Activated naive CD4-positive, alpha-beta T cell treated with anti-CD3 and anti-CD28 coated beads for 36 hours (primary cell): ENCODE measurements at regions not wholly inside any gene's neighbourhood (a gene's known extent, or its start where the extent isn't known, plus 50 kb on each side); places are given as distances from the start of the nearest gene placed in this dataset.

Experiments used
- CTCF ChIA-PET: fragments of 350-600 bp; sonication (Branson Sonifier 250); formaldehyde crosslinking; loops from one replicate; lab custom pipeline; 2021; ENCODE audit warnings: antibody characterized with exemption; lab: Charles Lee
- DNase-seq: peaks from one replicate; pipeline ENCODE4 v3.0.0-alpha.2; 2020
- H3K27ac Mint-ChIP-seq: one replicate; pipeline ENCODE4 v1.8.0; 2021; ENCODE audit warnings: mild to moderate bottlenecking, mixed read lengths
- H3K27me3 Mint-ChIP-seq: one replicate; pipeline ENCODE4 v1.8.0; 2021; ENCODE audit warnings: low read depth, mixed read lengths
- H3K36me3 Mint-ChIP-seq: one replicate; pipeline ENCODE4 v1.8.0; 2021; ENCODE audit warnings: low read depth, mixed read lengths
- H3K4me1 Mint-ChIP-seq: one replicate; pipeline ENCODE4 v1.8.0; 2021; ENCODE audit warnings: low read depth, mixed read lengths
- H3K4me3 Mint-ChIP-seq: one replicate; pipeline ENCODE4 v1.8.0; 2021; ENCODE audit warnings: mild to moderate bottlenecking, moderate library complexity, mixed read lengths
- H3K9me3 Mint-ChIP-seq: one replicate; pipeline ENCODE4 v1.8.0; 2021; ENCODE audit warnings: mixed read lengths
- intact Hi-C: fragments of 100-400 bp; cut with micrococcal nuclease; formaldehyde crosslinking; loops from one replicate; pipeline ENCODE4 v1.15.1; 2023

- Mint-ChIP-seq H3K27ac (no peak overlapping the region), H3K4me1 (no peaks in the 10 kb centered on the region), H3K4me3 (no peak overlapping the region), H3K27me3 (peaks cover 4% of the 10 kb centered on the region), H3K36me3 (no peaks in the 10 kb centered on the region), H3K9me3 (no peaks in the 10 kb centered on the region)
- intact Hi-C loops = no loop called here
- DNase-seq = no peak
- CTCF ChIA-PET = no interaction called here
Measured at GRCh38 chr18:22093731-22094357, 75.5 kb upstream of the GATA6 start.

- DNase-seq = no peak
- Mint-ChIP-seq H3K27me3 (peaks cover 4% of the 10 kb centered on the region), H3K4me3 (no peak overlapping the region), H3K36me3 (no peaks in the 10 kb centered on the region), H3K9me3 (no peaks in the 10 kb centered on the region), H3K4me1 (no peaks in the 10 kb centered on the region), H3K27ac (no peak overlapping the region)
- intact Hi-C loops = no loop called here
- CTCF ChIA-PET = no interaction called here
Measured at GRCh38 chr18:22094358-22094734, 75.0 kb upstream of the GATA6 start.

- no peaks in the 10 kb centered on the region for H3K9me3 Mint-ChIP-seq
- no peaks in the 10 kb centered on the region for H3K4me1 Mint-ChIP-seq
- CTCF ChIA-PET = no interaction called here
- H3K4me3 Mint-ChIP-seq = no peak overlapping the region
- H3K27ac Mint-ChIP-seq = no peak overlapping the region
- no peaks in the 10 kb centered on the region for H3K36me3 Mint-ChIP-seq
- intact Hi-C loops = no loop called here
- H3K27me3 Mint-ChIP-seq = peaks cover 3% of the 10 kb centered on the region
- no peak for DNase-seq
Measured at GRCh38 chr18:22098563-22098989, 70.8 kb upstream of the GATA6 start.

GRCh38 chr18:22099925-22100324, 69.5 kb upstream of the GATA6 start:
- Mint-ChIP-seq H3K4me1 (no peaks in the 10 kb centered on the region), H3K27me3 (no peaks in the 10 kb centered on the region), H3K9me3 (no peaks in the 10 kb centered on the region), H3K27ac (no peak overlapping the region), H3K4me3 (no peak overlapping the region), H3K36me3 (no peaks in the 10 kb centered on the region)
- intact Hi-C loops = no loop called here
- DNase-seq = no peak
- CTCF ChIA-PET = no interaction called here

GRCh38 chr18:22101731-22102130, 67.7 kb upstream of the GATA6 start:
- CTCF ChIA-PET = interaction anchor here (0.7 kb wide), 1 partner anchor 794 kb away, joined by 3 read pairs; no protein-coding TSS in a partner anchor
- Mint-ChIP-seq H3K4me3 (no peak overlapping the region), H3K27me3 (no peaks in the 10 kb centered on the region), H3K27ac (no peak overlapping the region), H3K9me3 (no peaks in the 10 kb centered on the region), H3K36me3 (no peaks in the 10 kb centered on the region), H3K4me1 (no peaks in the 10 kb centered on the region)
- intact Hi-C loops = no loop called here
- DNase-seq = no peak

- Mint-ChIP-seq H3K27ac (no peak overlapping the region), H3K4me1 (no peaks in the 10 kb centered on the region), H3K36me3 (no peaks in the 10 kb centered on the region), H3K4me3 (no peak overlapping the region), H3K27me3 (no peaks in the 10 kb centered on the region), H3K9me3 (no peaks in the 10 kb centered on the region)
- intact Hi-C loops = no loop called here
- CTCF ChIA-PET = no interaction called here
- DNase-seq = no peak
Measured at GRCh38 chr18:22102953-22103646, 66.3 kb upstream of the GATA6 start.

GRCh38 chr18:22103647-22104031, 65.8 kb upstream of the GATA6 start:
- Mint-ChIP-seq H3K4me3 (no peak overlapping the region), H3K9me3 (no peaks in the 10 kb centered on the region), H3K36me3 (no peaks in the 10 kb centered on the region), H3K4me1 (no peaks in the 10 kb centered on the region), H3K27ac (no peak overlapping the region), H3K27me3 (no peaks in the 10 kb centered on the region)
- CTCF ChIA-PET = no interaction called here
- DNase-seq = no peak
- intact Hi-C loops = no loop called here

GRCh38 chr18:22106536-22107292, 62.7 kb upstream of the GATA6 start:
- DNase-seq = no peak
- Mint-ChIP-seq H3K4me3 (no peak overlapping the region), H3K36me3 (no peaks in the 10 kb centered on the region), H3K9me3 (no peaks in the 10 kb centered on the region), H3K27ac (no peak overlapping the region), H3K4me1 (no peaks in the 10 kb centered on the region), H3K27me3 (no peaks in the 10 kb centered on the region)
- CTCF ChIA-PET = no interaction called here
- intact Hi-C loops = no loop called here

GRCh38 chr18:22108674-22109073, 60.7 kb upstream of the GATA6 start:
- intact Hi-C loops = no loop called here
- Mint-ChIP-seq H3K4me1 (no peaks in the 10 kb centered on the region), H3K27ac (no peak overlapping the region), H3K27me3 (no peaks in the 10 kb centered on the region), H3K4me3 (no peak overlapping the region), H3K9me3 (no peaks in the 10 kb centered on the region), H3K36me3 (no peaks in the 10 kb centered on the region)
- no peak for DNase-seq
- CTCF ChIA-PET = interaction anchor here (1.0 kb wide), 1 partner anchor 80 kb away, joined by 5 read pairs; no protein-coding TSS in a partner anchor

- Mint-ChIP-seq H3K27me3 (no peaks in the 10 kb centered on the region), H3K36me3 (no peaks in the 10 kb centered on the region), H3K9me3 (no peaks in the 10 kb centered on the region), H3K4me3 (no peak overlapping the region), H3K4me1 (no peaks in the 10 kb centered on the region), H3K27ac (no peak overlapping the region)
- CTCF ChIA-PET = interaction anchor here (1.0 kb wide), 1 partner anchor 81 kb away, joined by 5 read pairs; no protein-coding TSS in a partner anchor
- intact Hi-C loops = no loop called here
- DNase-seq = no peak
Measured at GRCh38 chr18:22109535-22109934, 59.9 kb upstream of the GATA6 start.

- Mint-ChIP-seq H3K4me3 (no peak overlapping the region), H3K27ac (no peak overlapping the region), H3K4me1 (no peaks in the 10 kb centered on the region), H3K27me3 (no peaks in the 10 kb centered on the region), H3K9me3 (no peaks in the 10 kb centered on the region), H3K36me3 (no peaks in the 10 kb centered on the region)
- DNase-seq = no peak
- intact Hi-C loops = no loop called here
- CTCF ChIA-PET = no interaction called here
Measured at GRCh38 chr18:22110461-22110924, 58.9 kb upstream of the GATA6 start.

GRCh38 chr18:22112215-22112614, 57.2 kb upstream of the GATA6 start:
- Mint-ChIP-seq H3K4me3 (no peak overlapping the region), H3K27ac (no peak overlapping the region), H3K36me3 (no peaks in the 10 kb centered on the region), H3K27me3 (no peaks in the 10 kb centered on the region), H3K9me3 (no peaks in the 10 kb centered on the region), H3K4me1 (no peaks in the 10 kb centered on the region)
- intact Hi-C loops = no loop called here
- CTCF ChIA-PET = no interaction called here
- DNase-seq = no peak
